Activated gamma-delta T cell treated with Interleukin-2 at 50 U/mL for 16 hours (primary cell): ENCODE measurements at regions not wholly inside any gene's neighbourhood (a gene's known extent, or its start where the extent isn't known, plus 50 kb on each side); places are given as distances from the start of the nearest gene placed in this dataset.

Experiments used
- DNase-seq: peaks from one replicate; pipeline ENCODE4 v3.0.0-alpha.2; 2020

DNA sequence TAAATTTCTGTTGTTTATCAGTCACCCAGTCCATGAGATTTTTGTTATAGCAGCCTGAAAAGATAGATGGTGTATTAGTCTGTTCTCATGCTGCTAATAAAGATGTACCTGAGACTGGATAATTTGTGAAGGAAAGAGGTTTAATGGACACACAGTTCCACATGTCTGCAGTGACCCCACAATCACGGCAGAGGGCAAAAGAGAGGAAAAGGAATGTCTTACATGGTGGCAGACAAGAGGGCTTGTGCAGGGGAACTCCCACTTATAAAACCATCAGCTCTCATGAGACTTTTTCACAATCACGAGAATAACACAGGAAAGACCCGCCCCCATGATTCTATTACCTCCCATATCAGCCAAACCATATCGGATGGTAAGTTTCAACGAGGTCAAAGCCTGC, 309.2 kb downstream of the LIG4 start:
- DNase-seq, result no peak

DNA sequence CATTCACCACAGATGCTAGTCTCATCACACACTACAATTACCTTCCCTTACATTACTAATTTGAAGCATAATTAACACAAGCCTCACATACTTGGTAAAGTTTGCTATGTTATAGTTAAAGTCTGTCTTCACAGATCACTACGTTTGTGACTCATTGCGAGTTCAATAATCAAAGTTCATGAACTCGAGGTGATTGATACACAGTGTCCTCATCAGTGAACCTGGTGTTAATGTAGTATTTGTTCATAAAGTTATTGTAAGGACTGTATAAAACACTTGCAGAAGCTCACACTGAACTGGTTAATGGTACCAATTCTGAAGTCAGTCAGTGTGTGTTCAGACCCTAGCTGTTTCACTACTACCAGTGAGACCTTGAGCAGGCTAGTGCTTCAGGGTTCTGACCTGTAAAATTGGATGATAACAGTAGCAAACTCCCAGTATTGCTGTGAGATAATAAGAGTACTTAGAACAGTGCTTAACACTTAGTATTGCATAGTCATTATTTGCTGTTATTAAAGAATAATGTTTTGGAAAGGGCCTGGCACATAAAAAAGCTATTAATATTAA, 313.3 kb downstream of the LIG4 start:
- DNase-seq, result no peak

DNA sequence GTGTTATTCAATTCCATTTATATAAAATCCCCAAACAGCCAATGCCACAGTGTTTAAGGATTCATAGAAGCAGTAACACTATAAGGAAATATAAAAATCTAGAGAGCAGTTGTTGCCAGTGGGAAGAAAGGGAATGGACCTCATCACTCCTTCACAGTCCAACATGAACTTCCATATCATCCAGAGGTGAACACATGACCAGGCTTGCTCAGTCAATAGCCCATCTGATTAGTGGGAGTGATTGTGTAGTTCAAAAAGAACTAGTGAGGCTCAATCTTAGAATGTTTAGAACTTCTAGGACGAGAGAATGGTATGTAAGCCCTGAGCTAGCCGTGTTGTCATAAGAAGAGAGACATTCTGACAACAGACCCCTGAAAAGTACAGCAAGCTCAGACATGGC, 314.1 kb downstream of the LIG4 start:
- DNase-seq, result no peak

DNA sequence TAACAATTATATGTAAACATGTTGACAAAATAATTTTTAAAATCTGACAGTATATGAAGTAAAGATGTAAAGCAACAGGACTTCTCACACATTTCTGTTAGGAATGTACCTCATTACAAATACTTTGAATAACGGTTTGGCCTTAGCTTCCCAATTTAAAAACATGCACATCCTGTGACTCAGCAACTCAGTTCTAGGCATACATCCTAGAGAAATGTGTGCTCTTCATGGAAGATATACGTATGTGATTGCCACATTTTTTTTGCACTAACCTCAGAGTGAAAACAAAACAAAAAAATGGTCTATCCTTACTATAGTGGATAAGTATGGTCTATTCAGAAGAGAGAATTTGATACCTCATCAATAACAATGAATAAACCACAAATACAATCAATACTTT, 314.6 kb downstream of the LIG4 start:
- DNase-seq, result no peak

DNA sequence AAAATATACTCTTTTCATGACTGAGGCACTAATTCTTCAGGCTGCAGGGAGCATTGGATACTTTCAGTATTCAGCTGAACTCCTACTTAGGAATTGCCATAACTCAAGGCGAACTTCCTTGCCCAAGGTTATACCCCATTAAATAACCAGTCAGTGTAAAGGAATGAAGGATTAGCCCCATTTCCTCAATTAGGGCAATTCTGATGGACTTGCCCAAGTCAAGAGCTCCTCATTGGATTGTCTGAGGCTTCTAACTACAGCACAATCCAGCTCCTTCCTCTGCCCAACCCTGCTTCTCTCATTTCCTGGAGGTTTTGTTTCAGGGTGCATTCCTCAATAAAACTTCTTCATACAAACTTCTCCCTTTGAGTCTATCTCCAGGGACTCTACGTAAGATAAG, 329.2 kb downstream of the LIG4 start:
- no peak for DNase-seq

DNA sequence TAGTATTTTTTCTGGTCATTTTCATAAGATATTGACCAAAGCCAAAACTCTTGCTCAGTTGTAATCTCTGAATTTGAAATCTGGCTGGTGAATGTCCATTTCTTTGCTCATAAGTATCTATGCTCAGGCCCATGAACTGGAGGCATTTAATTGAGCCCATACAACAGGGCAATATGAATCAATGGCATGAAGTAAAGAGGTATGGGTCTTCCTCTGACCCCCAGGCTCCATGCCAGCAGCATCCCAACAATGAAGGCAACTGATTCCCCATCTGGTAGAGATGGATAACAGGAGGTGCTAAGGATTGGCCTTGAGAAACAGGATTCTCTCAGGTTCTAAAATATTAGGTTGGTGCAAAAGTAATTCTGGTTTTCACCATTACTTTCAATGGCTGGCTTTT, 330.8 kb downstream of the LIG4 start:
- no peak for DNase-seq

DNA sequence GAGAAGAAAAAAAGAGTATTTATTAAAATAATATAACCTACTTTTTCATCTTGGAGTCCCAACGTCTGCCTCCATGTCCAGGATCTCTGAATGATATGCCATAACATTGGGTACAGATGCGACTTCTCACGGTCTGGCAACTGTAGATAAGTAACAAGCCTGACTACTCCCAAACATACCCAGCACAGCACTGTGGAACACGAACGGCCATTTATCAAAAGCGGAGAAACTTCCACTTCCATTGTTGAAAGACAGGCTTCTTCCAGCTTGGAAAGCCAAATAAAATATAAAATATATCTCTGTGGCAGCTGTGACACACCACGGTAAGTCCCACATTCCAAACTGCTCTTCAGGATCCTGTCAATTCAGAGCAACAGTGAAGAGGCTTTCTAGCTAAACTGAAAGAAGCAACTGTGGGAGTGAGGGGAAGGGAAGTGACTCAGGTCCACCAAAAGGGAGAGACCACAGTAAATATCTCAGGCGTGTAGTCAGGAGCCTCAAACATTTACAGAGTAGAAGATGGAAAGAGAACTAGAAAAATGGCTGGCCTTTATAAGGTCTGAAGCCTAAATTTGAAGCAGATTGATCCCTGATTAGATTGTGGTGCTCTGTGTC, 331.7 kb downstream of the LIG4 start:
- no peak for DNase-seq

DNA sequence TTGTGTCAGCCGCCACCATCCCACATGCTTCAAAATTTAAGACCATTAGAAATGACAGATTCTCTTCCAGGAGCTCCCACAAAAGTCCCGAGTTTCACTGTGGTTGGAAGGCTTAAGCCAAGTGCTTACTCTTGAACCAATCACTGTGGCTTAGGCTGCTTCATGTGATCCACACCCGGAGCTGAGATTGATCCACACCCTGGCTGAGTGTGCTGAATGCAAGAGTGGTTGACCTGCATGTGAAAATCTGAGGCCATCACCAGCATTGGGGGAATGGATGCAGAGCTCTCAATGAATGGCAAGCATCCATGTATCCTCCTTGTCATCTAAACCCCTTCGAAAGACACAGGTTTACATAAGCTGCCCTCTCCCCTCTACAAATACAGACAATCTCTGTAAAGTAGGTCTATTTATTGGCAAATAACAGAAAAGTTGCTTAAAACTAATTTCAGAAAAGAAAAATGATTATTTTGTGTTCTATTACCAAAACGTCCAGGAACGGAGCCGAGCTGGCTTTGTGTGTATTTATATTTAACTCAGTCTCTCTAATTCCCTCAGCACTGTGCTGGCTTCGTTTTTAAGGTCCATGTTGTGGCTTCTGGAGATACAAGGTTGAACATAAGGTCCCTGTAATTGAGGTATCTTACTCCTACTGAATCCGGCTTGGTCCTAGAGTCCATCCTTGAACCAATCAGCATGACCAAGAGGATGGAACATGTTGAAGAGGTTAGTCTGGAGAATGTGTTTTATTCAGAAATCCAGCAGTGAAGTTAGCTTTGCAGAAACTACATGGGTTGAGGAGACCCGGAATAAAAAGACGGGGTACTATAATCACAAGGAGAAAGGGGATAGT, 332.4 kb downstream of the LIG4 start:
- DNase-seq, result no peak

DNA sequence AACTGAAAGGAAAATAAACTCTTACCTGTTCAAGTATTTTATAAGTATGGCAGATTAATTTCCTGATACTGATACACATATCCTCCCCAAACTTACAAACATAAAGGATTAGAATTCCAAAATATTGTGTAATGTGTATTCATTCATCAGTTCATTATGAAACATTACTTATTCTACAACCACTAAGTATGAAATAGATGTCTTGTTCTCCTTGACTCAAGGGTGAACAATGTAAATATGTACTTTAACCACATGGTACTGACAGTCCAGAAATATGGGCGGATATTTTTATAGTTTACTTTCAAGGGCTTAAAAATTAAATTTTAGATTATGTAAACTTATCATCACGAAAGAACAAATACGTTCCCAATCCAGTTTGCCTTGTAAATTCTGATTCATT, 334.0 kb downstream of the LIG4 start:
- DNase-seq, result no peak

DNA sequence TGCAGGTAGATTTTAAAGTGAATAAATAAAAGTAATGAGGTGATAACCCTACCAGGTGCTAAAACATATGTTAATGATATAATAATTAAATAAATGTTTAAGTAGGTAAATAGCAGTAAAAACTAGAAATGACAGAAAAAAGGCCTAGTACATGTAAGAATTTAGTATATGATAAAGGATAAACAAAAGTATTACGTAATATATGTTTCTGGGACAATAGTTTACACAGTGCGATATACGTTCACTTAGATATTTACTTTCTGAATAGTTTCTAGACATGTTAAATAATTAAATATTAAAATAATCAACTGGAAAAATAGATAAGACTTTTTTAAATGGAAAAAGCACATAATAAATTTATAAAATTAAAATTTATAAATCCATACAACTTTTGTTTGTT, 340.9 kb downstream of the LIG4 start:
- no peak for DNase-seq

DNA sequence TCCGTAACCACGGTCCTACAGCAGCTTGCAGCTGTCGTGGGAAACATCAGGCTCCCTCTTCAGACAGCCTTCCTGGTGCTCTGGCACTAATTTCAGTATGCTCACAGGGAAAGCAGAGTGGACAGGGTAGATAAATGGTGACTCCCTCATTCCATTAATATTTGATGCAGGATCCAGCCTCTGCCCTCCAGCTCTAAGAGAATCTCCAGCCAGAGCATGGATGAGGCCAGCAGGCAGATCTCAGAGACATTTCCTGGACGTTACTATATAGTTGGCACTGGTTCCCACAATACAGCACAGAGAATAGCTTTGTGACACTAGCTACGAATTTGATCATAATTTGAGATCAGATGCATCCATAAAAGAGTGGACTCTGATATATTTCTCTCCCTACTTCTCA, 341.4 kb downstream of the LIG4 start:
- no peak for DNase-seq

DNA sequence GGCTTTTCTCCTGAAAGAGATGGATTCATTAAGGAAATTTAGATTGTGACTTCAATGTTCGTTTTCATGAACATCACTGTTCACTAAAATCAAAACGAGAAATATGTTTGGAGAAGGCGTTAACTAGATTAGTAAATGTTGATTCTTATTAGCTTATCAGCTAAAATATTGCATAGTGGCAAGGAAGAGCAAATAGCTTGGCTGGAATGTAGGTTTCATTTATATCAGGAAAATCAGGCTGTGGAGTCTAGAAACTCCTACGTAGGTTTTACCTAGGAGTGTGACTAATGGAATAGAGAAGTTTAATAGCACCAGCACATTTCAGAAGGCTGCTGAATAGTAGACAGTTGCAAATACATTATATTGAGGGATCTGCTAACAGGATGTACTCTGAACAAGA, 344.9 kb downstream of the LIG4 start:
- no peak for DNase-seq

DNA sequence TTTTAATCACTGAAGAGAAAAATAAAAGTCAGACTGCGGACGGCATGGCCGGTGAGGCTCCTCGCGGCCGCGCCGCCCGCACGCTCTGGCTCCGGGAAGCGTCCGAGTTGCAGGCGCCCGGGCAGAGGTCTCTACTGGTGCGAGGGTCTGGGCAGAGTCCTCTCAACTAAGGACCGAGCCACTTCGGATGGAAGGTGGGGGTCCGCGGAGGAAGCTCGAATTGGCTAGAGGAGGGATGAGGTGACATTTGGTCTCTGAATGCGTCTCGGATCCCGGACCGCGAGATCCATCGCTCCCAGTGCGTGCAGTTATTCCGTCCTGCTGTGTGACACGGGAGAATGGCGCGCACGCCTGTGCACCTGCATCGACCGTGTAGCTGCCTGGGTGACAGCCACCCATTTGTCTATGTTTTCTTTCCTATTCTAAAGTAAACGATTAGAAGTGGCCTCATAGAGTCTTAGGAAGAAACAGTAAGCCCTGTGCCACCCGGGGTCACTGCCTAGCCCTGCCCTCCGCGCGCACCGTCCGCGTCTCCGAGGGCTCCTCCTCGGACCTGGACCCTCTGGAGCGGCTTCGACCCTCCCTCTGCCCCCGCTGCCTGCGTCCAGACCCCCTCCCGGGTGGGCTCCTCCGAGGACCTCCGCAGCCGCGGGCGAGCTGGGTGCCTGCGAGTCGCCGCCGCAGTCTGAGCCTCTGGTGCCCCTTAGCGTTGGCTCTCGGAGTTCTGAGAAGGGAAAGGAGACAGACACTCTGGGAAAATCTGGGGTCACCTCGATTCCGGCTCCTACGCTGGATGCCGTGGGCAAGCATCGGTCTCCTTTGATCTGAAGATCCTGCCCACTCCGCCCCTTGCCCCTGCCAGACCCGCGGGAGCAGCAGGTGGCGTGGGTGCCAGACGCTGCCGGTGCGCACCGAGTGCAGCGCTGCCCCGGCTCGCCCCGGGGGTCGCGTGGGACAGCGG, 347.4 kb downstream of the LIG4 start:
- DNase-seq, result no peak

DNA sequence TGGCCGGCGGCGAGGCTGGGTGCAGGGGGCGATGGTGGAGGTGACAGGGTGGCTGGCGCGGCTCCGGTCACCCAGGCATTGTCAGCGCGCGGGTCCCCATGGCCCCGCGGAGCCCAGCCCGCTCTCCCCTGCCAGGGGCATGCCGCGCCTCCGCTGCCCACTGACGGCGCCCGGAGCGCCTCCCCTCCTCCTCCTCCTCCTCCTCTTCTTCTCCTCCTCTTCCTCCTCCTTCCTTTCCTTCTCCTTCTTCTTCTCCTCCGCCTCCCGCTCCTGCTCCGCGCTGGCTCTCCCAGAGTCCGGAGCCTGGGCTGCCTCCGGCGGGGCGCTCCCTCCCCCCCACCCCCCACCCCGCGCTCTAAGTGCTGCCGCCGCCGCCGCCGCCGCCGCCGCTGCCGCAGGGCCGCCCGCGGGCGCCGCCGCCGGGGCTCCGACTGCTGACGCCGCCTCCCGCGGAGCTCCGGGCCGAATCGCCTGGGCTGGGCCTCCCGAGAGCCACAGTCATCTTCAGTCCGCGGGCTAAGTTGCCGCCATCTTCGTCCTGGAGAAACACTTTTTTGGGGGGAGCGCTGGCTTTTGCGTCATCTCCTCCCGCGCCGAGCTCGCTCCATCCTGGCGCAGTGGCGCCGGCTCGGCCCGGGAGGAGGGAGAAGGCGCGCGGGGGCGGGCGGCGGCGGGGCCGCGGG, 348.3 kb downstream of the LIG4 start:
- DNase-seq, result no peak

DNA sequence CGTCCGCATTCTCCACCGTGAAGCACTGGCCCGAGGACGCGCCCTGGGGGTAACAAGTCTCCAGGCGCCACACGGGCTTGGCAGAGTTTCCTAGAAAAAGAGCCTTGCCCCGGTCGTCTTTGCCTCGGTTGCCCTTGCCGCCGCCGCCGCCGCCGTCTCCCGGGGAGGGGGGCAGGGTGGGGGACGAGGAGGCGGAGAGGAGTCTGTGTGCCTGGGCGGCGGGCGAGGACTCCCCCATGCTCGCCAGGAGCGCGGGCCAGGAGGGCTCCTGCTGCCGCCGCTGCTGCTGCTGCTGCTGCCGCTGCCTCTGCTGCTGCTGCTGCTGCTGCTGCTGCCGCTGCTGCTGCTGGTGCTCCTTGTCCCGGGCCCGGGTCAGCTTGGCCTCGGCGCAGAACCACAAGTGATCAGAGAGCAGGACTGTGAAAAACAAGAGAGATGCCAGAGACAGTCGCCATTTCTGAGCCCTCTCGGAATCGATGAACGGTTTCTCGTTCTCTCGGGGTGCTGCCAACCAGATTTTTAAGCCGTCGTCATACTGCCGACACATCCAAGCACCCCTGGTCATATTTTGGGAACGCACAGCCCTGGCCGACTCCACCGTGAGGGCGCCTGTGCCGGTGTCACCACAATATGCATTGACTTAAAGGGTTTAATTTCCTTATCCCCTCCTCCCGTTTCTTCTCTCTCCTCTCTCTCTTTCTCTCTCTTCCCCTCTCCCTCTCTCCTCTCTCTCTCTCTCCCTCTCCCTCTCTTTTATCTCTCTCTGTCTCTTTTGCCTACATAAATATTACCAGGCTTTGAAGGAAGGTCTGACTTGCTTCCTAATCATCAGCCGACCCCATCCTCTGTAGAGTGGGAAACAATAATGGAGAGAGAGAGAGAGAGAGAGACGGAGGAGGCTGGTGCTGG, 349.1 kb downstream of the LIG4 start:
- DNase-seq, result no peak

DNA sequence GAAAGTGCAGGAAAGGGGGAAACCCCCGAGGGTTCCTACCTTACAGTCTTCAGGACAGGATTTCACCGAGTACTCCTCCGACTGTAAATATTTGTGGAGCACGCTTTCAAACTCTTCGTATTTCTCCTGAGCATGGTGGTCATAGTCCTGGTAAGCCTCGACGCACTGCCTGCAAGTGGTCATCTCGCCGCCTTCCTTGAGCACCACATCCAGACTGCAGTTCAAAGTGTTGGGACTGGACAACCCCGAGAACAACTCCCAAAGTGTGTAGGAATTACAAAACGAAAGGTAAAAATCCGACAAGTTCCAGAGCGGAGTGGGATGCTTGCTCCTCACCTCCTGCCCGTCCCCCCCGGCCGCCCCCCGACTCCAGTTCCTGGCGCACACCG, 349.7 kb downstream of the LIG4 start:
- DNase-seq, result no peak

DNA sequence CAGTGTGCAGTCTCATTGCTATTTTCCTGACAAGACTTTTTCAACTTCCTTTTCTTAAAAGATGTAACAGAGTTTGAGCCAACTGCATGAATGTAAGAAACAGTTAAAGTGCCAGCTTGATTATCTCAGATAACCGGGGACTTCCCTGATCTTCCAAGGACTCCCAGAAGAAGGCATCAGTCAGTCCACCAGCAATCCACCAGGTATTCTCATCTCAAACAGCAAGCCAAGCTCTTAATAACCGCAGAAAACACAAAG, 350.1 kb downstream of the LIG4 start:
- DNase-seq, result no peak

DNA sequence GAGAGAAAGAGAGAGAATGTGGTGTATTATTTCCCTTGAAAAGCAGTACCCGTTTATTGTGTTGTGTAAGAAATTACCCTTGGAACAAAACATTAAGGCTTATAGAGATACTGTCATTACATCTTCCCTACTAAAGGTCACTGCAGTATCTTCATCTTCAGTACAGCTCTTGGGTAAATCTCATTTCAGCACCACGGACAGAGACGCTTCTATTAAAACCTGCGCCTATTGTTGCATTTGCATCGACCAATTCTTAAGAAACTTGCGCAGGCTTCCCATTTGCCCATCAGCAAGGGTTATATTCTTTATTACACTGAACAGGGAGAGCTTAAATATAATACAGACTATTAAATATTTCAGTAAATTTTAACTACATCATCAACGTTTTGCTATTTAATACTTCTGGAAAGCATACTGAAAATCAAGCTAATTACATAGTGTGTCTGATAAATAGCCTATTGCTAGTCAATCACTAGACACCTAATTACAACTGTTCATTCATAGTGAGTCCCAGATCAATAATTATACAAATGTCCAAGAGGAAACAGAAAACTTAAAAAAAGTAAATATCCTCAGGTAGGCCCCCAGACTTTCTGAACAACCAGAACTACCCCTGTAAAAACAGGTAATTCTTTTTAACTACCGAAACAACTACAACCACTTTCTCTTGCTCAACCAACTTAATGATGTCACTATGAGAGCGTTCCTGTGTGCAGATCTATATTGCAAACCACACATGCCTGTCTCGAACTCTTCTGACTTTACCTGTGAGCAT, 350.6 kb downstream of the LIG4 start:
- no peak for DNase-seq

DNA sequence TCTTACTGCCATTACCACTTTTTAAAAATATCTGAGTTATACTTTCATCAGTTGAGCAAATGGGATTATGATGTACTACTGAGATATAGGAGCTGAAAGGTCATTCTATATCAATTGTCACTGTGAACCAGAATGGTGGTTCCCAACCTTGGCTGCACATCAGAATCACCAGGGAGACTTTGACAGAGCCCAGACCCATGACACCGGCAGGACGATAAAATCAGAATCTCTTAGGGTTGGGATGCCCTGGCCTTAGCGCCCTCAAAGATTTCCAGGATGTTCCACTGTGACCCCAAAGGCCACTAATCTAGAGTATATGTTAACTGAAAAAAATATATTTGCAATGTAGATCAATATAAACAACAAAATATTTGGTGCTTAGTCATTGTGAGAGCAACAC, 355.1 kb downstream of the LIG4 start:
- DNase-seq, result no peak

DNA sequence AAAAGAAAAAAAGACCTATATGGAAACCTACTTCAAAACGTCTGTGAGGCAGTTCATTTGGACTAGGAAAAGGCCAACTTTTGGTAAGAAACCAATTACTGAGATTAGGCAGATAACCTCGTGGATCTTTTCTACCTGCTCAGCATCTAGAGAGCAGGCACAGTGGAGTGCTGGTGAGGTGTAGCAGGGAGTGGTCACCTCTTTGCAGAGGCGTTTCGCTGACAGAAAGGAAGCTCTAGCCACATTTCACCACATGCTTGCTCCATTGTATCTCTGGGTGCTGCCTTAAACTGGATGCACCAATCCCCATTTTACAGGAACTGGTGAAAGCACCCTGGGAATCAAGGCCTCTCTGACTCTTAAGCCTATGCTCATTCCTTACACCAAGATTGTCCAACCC, 360.5 kb downstream of the LIG4 start:
- no peak for DNase-seq

DNA sequence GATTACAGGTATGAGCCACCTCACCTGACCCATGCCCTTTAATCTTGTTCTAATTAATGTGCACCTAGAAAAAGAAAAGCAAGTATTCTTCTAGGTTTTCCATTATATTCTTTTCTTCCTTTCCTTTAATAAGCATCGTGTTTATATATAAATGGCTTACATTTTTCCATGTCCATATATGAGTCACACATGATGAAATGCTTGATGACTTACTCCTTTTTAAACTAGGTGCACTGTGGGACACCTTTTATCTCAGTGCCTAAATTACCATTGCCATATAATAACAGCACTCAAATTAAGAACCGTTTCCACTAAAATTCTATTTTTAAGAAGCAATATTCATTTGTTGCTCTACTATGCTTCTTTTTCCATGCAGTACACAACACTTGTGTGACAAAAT, 363.3 kb downstream of the LIG4 start:
- DNase-seq, result no peak
